ENCODE measurements at regions not wholly inside any gene's neighbourhood (a gene's known extent, or its start where the extent isn't known, plus 50 kb on each side); places are given as distances from the start of the nearest gene placed in this dataset.

DNA sequence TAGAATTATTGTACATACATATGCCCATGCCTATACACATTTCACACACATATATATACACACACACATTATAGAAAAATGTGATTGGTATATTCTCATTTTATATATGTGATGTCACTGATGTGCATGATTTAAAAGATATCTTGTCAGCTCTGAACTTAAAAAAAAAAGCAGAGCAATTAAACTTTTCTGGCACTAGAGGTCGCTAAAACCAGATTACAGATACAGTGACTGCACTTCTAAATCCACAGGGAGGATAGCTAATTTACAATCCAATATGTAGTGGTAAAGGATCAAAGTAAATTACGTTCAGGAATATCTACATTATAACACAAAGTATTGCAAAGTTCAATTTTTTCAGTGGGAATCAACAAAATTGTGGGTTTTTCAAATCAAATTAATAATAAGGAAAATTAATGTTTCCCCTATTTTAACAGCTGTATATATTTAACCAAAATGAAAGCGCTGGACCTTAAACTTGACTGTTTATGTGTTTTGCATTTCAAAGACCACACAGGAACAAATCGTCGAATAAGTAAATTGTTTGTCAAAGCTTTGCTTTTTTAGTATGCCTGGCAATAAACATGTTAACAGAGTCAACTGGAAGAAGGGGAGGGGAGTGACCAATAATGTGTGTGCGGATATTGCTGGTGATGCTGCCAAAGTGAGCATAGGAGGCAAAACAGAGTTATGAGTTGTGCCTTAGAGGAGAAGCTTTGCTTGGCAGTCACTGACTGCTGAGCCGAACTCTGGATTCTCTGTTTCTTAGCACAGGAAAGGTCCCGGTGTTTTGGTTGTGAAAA is 1201.4 kb upstream of the C9orf72 start:
- DNase-seq, result no peak

DNA sequence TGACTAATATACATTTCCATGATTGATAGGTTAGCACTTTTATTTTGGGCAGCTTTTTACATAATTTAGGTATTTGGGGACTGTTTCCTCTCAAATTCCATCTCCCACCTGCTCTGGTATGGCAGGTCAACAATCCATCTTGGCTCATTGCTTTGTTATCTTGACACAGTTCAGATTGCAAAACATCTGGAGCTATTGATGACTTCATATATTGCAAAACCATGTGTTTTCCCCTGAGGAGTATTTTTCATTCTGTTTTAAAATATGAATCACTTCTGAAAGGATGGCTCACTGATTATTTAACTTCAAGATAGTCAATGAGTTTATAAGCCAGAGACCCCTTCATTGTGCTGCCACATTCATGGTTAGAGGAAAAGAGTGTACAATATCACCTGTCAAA is 1206.0 kb upstream of the C9orf72 start:
- DNase-seq, result no peak

DNA sequence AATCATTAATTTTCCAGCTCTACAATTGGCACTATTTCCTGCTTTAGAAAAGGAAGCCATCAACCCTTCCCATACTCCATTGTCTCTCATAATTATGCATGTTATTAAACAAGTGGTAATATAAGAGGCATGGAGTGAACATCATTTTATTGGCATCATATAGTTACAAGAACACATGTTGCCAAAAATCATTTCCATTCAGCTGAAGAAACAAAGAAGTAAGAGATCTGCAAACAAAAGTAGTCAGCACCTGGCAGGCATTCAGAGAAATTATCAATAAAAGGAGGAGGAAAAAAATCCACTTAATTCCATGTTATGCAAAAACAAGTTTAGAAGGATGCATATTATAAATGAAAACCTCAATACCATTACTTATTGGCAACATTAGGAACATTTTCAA is 1208.2 kb upstream of the C9orf72 start:
- DNase-seq, result no peak

- no peak for DNase-seq
Measured at GRCh38 chr9:28782630-28783029, 1209.3 kb upstream of the C9orf72 start.

DNA sequence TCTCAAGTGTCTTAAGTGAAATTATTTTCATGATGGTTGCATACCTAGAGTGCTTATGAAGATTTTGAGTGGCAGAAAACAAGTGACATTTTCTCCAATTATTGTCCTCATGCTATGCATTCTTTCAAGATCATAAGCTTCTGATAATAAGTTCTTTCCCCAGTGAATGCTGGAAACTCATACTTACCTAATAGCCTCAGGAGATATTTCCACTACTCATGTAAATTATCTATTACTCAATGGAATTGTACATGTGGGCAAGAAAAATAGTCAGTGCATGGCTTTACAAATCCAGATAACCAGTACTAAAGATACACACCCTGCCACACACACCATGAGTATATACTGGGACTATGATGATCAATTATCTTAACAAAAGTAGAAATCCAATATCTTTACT is 1219.4 kb upstream of the C9orf72 start:
- no peak for DNase-seq

DNA sequence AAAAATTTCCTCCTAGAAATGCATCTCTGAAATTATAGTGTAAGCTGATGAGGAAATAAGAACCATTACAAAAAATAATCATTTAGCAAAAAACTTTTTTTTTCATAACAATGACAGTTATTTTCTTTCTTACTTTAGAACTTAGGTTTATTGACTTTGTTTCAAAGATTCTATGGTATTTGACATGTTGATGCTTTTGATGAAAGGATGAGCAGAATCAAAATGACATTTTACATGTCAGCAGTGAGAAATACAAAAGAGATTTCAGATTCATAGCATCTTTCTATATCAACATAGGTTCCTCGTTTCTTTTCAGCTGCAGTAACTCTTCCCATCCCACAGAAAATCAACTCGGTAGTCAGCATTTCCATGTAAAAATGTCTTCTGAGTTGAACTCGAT is 1226.6 kb upstream of the C9orf72 start:
- no peak for DNase-seq

DNA sequence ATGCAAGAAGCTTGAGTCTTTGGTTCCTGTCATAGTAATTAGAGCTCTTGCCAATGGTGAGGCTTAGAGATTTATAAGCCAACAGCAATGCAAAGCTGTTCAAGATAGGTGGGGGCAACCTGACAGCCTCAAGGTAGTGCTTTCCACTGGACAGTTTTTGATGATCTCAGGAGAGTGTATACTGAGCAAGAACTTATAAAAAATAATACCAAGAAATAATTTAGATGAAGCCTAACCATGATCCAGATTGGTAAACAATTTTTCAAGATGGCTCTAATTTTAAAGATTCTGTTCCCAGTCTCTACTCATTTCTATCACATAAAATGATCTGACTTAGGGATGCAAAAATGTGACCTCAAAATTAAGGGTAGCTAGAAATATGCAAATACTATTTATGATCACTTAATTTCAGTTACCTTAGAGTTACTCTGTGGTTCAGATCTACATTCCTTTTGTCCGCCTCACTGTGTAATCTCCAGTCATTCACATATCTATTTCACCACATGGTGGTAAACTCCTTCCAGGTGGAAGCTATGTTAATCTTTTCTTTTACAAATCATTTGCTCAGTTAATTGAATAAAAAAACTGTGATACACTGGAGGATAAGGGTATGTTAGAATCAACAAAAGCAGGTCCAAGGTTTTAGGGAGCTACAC is 1228.0 kb upstream of the C9orf72 start:
- DNase-seq, result no peak

DNA sequence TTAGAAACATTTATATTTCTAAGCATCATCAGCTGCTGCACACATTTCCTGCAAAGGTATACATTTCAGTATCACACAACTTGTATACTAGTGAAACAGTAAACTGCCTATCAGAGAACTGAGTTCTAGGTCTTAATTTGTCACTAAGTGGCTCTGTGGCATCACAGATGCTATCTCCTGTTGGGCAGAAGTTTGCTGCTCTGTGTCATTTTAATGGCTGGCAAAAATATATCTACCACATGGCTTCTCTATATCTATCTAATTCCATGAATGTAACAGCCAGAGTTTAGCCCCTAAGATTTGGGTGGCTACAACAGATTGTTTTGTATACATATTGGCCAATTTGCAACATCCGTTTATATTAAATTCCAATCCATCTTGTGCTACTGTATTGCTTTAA is 1231.9 kb upstream of the C9orf72 start:
- no peak for DNase-seq

- no peak for DNase-seq
Measured at GRCh38 chr9:28808042-28808441, 1234.8 kb upstream of the C9orf72 start.

DNA sequence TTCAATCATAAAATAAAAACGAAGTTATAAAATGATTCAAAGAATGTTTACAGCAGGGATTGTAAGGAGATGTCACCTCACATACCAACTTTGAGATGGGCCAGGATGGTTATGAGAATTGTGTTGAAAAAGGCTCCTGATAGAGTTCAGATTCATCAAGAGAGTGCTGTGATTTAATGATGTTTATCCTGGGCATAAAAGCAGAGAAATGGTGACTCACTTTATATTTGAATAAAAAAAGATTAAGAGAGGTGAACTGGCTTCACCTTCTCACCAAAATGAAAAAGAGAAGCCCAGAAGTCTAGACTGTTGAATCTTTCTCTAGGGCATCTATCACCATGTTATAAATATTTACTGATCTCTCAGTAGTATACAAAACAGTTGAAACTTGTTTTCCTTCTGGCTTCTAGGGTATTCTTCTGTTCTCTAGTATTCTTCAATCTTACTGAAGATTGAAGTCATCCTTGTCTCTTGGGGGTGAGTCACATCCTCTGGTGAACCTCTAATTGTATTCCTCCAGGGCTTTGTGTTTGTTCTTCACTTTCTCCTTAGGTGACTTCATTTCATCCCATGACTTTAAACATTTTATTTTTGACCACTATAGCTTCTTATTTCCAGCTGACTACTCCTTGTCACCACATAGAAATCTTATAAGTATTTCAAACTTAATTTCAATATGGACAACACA is 1237.3 kb upstream of the C9orf72 start:
- no peak for DNase-seq

- DNase-seq, result no peak
Measured at GRCh38 chr9:28820741-28821140, 1247.5 kb upstream of the C9orf72 start.

GRCh38 chr9:28821240-28821639 is 1248.0 kb upstream of the C9orf72 start:
- no peak for DNase-seq

DNA sequence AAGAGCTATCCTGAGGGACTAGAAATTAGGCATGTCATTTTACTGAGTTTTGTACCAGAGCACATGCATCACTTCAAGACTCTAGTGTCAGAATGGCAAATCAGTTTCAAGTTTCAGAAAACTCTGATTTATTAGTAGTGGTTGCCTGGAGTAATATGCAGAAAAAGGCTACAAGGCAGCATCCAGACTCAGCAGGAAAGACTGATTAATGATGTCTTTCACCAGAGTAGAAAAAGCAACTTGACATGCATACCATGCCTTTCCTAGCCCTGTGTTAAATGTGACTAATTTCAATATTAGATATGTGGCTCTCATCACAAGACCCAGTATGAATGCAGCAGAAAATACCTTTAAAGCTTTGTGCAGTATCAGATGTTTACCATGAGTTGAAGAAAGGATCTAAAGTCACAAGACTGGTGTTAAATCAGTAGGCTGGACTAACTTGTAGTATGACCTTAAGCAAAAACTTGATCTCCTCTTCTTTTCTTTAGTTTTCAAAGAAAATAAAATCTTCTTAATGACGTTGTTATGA is 1251.2 kb upstream of the C9orf72 start:
- no peak for DNase-seq

DNA sequence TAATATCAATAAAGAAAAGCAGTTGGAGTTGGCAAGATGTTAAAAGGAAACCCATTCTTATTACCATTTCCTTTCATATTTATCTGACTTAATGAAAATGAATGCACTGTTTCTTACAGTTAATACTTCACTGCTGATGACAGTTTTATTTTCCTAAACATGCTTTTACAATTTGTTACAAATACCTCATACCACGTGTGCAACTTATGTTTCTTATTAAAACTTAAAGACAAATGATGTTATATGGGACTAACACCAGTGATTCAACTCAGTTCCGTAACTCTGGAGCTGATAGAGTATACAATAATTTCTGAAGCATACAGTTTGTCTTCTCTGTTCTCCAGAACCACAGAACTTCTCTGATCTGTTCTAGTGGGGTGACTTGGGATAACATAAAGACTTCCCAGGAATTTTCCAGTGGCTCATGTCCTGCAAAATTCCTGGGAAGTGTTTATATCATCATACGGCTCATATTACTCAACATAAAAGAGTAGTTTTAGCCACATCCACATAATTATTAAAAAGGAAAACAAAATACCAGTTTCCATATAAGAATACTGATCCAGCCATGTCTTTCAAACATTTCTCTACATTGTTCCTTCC is 1259.0 kb upstream of the C9orf72 start:
- DNase-seq, result no peak

DNA sequence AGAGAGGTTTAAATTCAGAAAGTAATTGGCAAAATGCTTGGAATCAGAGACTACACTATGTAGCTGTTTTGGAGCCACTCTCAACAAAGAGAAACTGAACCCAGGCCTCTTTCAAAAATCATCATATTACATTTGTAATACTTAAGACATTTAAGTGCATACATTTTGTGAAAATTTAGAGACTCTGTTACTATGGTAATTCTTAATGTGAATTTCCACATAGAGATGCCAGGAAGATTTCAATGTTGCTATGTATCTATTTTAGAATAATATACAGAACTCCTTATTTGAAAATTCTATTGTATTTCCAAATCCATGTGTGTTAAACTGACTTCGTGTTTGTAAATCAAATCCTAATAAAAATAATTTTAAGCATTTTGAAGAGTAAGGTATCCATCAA is 1260.9 kb upstream of the C9orf72 start:
- DNase-seq, result no peak

DNA sequence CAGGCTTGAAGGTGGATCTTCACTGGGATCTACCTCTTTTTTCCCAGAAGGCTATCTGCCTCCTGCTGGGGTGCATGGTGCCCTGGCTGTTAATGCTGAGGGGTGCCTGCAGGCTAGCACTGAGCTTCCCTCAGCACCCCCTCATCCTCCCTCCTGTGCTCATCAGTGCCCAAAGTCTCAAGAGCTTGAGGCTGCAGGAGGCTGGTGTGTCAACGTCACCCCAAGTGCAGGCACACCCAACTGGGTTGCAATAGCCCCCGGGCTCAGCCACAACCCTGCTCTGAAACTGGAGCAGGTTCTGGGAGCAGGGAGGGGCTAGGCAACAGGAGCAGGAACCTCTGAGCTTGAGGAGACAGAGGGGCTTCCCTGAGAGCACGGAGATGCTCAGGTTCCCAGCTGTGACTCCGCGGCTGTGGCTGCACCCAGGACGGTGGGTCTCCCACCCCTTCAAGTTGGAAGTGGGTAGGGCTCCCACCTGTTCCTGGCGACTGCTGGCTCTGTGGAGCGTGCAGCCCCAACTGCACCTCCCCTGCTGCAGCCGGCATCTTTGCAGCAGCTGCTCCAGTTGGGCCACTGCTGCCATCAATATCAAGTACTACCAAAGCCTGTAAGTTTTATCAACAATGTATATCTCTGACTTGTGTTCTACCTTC is 1266.6 kb upstream of the C9orf72 start:
- DNase-seq, result no peak

DNA sequence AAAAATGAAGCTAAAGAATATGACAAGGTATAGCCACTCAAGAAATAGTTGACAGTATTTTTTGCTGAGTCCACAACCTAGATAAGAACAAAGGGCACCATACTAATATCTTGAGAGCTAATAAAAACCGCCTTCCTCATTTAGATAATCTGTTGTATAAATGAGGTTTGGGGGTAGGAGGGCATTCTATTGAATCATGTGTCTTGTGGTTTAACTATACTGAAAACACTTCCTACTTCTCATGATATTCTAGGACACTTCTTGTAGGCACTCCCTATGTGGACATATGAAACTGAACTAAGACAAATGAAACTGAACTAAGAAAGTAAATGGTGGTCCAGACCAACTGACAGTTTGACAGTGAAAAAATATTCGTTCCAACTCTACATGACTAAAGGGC is 1268.5 kb upstream of the C9orf72 start:
- no peak for DNase-seq

DNA sequence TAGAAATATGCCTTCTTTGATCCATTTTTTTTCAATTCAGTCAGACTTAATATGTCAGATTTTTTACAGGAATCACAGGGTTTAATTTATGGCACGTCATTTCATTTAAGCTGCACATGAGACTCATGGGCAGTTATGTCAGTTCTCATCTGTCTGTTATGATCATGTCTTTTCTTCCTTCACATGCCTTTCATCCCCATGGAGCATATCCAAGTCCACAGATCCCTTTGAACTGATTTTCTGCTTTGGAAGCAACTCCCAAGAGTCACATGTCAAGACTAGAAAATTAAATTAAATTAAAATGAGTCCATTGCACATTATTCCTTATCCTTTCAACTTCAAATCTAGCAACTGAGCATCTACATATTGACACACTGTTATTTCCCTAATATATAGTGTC is 1274.0 kb upstream of the C9orf72 start:
- DNase-seq, result no peak

DNA sequence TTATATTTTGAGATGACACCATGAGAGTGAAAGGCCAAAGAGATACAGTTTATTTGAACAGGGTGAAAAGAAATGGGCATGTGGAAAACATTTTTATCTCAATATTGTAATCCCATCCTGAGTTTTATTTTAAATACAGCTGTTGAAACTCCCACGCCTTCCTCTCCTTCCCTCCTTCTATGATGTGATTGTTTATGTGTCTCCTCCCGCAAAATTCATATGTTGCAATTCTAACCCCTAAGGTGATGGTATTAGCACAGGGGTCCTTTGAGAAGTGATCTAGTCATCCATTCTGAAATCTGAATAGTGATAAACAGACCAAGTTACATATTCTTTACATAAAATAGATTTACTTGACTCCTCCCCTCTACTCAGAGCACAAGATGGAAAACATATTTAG is 1275.4 kb upstream of the C9orf72 start:
- DNase-seq, result no peak

DNA sequence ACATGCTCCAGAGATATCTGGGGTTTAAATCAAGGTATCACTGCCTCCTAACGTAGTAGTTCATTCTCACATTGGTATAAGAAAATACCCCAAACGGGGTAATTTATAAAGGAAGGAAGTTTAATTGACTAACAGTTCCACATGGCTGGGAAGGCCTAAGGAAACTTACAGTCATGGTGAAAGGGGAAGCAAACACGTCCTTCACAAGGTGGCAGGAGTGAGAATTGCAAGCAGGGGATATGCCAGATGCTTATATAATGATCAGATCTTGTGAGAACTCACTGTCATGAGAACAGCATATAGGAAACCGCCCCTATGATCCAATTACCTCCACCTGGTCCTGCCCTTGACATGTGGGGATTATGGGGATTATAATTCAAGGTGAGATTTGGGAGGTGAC is 1280.2 kb upstream of the C9orf72 start:
- no peak for DNase-seq

GRCh38 chr9:28866951-28867350 is 1293.7 kb upstream of the C9orf72 start:
- DNase-seq, result no peak

DNA sequence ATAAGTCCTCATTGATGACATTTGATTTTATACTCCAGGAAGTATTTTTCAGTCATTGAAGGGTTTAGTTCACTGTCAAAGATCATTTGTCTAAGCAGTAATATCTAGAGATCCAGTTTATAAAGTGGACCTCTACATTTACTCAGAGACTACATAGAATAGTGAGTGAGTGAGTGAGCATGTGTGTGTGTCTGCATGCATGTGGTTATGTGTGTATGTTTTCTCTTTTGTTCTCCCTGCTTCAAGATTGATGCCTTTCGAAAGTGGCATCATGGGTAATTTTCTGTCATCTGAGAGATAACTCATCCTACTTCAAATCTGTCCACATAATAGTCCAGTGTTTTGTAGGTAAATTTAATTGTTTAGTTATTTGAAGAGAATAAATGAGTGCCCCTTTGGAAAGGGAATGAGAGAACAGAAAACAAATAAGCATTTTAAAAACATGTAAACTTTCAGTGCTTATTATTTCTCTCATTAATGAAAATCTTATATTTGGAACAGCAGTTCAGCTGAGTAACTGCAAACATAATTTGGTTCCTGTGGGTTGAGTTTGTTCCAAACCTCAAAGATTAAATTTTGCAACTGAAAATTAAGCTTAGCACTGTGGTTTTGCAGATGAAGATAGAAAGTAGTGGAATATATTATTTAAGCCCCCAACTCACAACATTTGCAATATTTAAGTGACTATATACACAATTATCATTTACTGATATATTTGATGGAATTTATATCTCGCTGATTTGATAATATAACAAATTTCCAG is 1295.1 kb upstream of the C9orf72 start:
- DNase-seq, result no peak
